Hypothalamus (tissue), 51 donors: ENCODE measurements at regions not wholly inside any gene's neighbourhood (a gene's known extent, or its start where the extent isn't known, plus 50 kb on each side); places are given as distances from the start of the nearest gene placed in this dataset.

Source experiments
- DNase-seq, 51 donors: peaks; one replicate each; lab custom pipeline; 2025; lab: John Stamatoyannopoulos, UW

- no peak for DNase-seq
Observed at GRCh38 chr5:135236228-135236907, 162.7 kb downstream of the MACROH2A1 start.

GRCh38 chr5:135235551-135236227 lies 163.3 kb downstream of the MACROH2A1 start:
- no peak for DNase-seq

DNA sequence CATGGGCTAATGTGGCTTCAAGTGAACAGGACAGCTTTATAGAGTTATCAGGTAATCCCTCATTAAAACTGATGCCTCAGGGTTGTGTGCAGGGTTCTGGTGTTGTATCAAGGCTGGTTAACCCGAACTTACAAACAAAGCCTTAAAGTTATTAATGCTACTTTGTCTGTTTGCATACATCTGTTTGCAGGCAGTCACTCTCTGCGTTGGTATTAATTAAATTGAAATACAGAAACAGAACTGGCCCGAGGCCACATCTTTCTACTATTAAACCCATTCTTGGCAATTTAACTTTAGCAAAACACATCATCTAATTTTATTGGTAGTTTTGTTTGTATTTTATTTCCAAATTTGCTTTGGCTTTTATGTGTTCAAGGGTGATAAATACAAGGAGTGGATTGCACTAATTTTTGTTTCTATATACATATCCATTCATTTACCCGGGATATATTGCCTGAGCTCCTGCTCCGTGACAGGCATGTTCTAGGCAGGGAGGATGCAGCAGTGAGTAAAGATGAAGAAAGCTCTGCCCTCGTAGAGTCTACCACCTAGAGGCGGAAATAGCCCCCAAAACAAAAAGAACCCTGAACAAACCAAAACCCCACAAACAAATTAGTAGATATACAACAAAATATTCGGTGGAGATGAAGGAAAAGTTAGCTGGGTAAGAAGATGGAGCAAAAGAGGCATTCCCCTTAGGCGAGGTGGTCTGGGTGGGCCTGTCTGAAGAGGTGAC lies 164.2 kb downstream of the MACROH2A1 start:
- DNase-seq, result no peak

DNA sequence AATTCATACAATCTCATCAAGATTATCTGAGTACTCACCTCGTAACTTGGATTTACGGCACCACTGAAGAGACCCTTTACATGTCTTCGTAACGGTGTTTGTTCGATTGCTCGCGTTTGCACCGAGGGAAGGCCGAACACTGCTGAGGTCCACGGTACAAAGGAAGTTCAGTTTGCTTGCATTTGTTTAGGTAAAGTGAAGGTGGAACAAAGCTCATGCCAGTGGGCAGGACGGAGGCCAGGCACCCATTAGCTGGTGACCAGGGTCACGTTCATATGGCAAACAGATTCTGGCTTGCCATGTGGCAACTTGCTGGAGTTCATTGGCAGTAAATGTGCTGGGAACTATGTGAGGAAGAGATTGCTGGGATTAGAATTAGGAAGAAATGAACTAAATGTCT lies 164.8 kb downstream of the MACROH2A1 start:
- no peak for DNase-seq

DNA sequence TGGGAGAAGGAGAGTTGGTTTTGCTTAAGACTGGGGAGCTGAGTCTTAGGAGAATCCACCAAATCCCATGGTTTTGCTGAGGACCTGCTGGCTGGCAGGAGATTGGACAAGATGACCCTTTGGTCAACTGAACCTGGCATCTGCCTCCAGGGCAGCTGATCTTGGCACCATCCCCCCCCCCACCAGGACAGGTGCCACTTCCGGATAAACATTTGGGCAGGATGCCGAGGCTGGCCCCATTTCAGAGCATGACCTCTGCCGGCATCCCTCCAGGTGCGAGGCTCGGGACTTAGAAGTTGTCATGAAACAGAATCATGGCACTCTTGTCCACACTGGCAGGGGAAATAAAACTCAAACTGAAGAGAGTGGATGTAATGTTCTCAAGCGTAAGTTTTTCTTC lies 165.6 kb downstream of the MACROH2A1 start:
- DNase-seq, result no peak

- DNase-seq, result peak in 18 of 51 donors; percentile 8 to 72 (median 30)
Observed at GRCh38 chr5:135232958-135233357, 166.1 kb downstream of the MACROH2A1 start.

- no peak for DNase-seq
Observed at GRCh38 chr5:135231289-135231688, 167.7 kb downstream of the MACROH2A1 start.

- DNase-seq, result peak in 32 of 51 donors; percentile 6 to 62 (median 38)
Observed at GRCh38 chr5:135230251-135230925, 168.6 kb downstream of the MACROH2A1 start.

DNA sequence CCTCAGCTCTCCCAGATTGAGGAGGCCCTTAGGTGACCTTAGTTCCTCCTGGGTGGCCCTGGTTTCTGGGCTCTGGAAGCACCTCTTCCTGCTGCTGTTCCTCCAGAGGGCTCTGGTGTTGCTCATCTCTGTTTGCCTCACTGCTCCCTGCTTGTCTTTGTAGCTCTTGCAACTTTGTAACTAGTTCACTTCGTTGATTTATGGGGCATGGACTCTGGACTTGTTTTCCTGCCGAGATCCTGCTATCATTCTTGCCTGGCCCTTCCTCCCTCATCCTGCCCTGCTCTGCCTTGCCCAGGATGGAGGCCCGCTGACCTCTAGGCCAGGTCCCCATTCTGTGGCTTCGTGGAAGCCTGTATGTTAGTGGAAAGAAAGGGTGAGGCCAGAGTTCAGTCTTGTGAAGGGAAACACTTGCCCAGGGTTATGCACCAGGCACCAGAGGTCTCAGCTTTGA lies 169.3 kb downstream of the MACROH2A1 start:
- no peak for DNase-seq

DNA sequence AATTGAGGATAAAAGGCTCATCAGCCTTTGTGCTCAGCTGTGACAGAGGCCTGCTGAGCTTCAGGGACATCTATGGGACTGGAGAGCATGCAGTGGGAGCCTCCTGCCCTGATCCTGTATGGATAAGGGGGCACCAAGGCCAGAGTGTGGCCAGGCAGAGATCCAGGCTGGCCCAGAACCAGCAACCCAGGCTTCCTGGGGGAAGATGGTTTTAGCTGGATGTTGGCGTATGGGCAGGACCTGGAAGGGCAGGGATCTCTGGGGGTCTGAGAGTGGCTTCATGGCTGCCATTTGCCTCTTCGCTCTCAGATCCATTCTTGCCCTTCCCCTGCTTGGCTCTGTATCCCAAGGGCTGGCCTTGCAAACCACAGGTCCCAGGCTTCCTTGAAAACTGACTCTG lies 169.9 kb downstream of the MACROH2A1 start:
- DNase-seq, result no peak

- DNase-seq, result no peak
Observed at GRCh38 chr5:135228222-135228621, 170.8 kb downstream of the MACROH2A1 start.

- DNase-seq, result no peak
Observed at GRCh38 chr5:135227064-135228022, 171.7 kb downstream of the MACROH2A1 start.

- no peak for DNase-seq
Observed at GRCh38 chr5:135225856-135226560, 173.0 kb downstream of the MACROH2A1 start.

DNA sequence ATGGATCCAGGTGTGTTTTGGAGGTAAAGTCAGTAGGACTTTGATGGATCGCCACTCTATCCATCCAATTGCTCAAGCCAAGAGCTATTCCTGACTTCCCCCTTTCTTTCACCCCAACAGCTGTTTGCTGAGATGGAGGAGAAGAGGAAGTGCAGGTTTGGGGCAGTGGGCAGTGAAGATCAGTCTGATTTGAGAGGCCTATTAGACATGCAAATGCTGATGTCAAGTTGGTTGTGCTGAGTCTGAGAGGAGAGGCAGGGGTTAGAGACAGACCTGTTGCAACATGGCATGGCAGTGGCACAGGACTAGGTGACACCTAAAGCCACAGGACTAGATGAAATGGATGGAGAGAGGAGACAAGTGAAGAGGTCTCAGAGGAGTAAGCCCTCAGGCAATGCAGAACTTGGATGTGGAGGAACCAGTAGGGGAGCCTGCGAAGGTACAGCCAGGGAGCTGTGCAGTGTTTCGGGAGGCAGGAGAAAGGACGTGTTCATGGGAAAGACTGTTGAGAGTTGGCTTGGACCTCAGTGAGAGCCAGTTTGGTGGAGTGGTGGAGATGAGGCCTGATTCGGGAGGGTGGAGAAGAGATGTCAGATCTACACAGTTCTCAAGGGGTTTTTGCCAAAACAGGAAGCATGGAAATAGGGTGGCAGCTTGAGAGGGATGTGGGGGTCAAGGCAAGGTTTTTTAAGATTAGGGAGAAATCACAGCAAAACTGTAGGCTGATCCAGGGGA lies 175.0 kb downstream of the MACROH2A1 start:
- DNase-seq, result no peak

GRCh38 chr5:135223404-135223803 lies 175.6 kb downstream of the MACROH2A1 start:
- DNase-seq, result no peak

DNA sequence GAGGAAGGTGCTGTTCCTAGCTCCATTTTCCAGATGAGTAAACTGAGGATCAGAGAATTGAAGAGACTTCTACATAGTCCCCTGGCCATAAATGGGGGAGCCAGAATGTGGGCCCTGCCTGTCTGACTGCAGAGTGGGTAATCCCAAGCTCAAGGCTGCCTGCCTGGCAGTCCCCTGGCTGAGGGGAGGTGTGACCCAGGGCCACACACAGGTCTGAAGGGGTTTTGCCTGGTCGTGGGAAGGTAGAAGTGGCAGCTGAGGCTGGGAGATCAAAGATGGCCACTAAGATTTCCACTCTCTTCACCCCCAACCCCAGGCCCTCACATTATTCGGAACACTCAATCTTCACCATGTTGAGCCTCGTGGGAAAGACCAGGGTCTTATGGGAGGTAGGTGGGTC lies 176.3 kb downstream of the MACROH2A1 start:
- DNase-seq, result no peak

DNA sequence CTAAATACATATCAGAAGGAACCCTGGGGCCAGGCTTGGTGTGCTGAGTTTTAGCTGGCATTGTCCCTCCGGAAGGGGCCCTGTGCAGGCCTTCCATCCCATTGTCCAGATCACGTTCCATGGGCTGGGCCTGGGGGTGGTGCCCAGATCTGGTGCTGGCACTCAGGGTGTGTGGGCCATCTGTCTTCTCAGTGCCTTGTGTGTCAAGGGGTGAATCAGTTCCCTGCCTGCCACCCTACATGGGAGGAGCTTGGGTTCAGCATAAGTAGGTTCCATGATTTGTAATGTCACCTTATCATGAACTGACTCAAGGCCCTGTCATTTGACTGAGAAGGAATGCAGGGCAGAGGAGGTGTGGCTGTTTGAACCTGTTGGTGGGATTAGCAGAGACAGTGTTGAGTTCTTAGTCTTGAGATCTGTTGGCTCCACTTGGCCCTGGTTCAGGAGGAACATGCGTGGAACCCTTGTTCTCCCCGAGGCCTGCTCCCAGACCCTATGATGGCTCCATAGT lies 176.8 kb downstream of the MACROH2A1 start:
- no peak for DNase-seq

- DNase-seq, result no peak
Observed at GRCh38 chr5:135221696-135222095, 177.3 kb downstream of the MACROH2A1 start.

GRCh38 chr5:135221187-135221473 lies 177.9 kb downstream of the MACROH2A1 start:
- no peak for DNase-seq
